ENCODE measurements at regions not wholly inside any gene's neighbourhood (a gene's known extent, or its start where the extent isn't known, plus 50 kb on each side); places are given as distances from the start of the nearest gene placed in this dataset.

- TF ChIP-seq POLR2A (IDR thresholded peaks at IDR 0.05) (no peak), CTCF (IDR thresholded peaks at IDR 0.05) (no peak)
Measured at GRCh38 chr4:108334031-108334430, 165.3 kb upstream of the LEF1 start.

Measured in testis (tissue), 2 donors.